ENCODE measurements at regions not wholly inside any gene's neighbourhood (a gene's known extent, or its start where the extent isn't known, plus 50 kb on each side); places are given as distances from the start of the nearest gene placed in this dataset.

- DNase-seq = no peak
Observed at GRCh38 chr1:84759756-84760155, 69.5 kb upstream of the SSX2IP start.

- no peak for DNase-seq
Observed at GRCh38 chr1:84758968-84759491, 68.8 kb upstream of the SSX2IP start.

- DNase-seq = no peak
Observed at GRCh38 chr1:84758476-84758875, 68.2 kb upstream of the SSX2IP start.

GRCh38 chr1:84757301-84757700, 67.0 kb upstream of the SSX2IP start:
- DNase-seq = no peak

- DNase-seq = no peak
Observed at GRCh38 chr1:84756455-84757082, 66.3 kb upstream of the SSX2IP start.

- no peak for DNase-seq
Observed at GRCh38 chr1:84756001-84756400, 65.7 kb upstream of the SSX2IP start.

GRCh38 chr1:84755216-84755615, 65.0 kb upstream of the SSX2IP start:
- no peak for DNase-seq

GRCh38 chr1:84754386-84754703, 64.1 kb upstream of the SSX2IP start:
- DNase-seq = no peak

- DNase-seq = peak; percentile 77
Observed at GRCh38 chr1:84753516-84754385, 63.5 kb upstream of the SSX2IP start.

- DNase-seq = no peak
Observed at GRCh38 chr1:84750110-84750730, 60.0 kb upstream of the SSX2IP start.

- peak; percentile 64 for DNase-seq
Observed at GRCh38 chr1:84749427-84749826, 59.2 kb upstream of the SSX2IP start.

GRCh38 chr1:84748364-84748763, 58.1 kb upstream of the SSX2IP start:
- no peak for DNase-seq

- no peak for DNase-seq
Observed at GRCh38 chr1:84745857-84746256, 55.6 kb upstream of the SSX2IP start.

GRCh38 chr1:84743896-84744295, 53.6 kb upstream of the SSX2IP start:
- DNase-seq = no peak

- peak; percentile 75 for DNase-seq
Observed at GRCh38 chr1:84742653-84743052, 52.4 kb upstream of the SSX2IP start.

GRCh38 chr1:84740050-84740714, 49.9 kb upstream of the SSX2IP start:
- no peak for DNase-seq
